ENCODE measurements at regions not wholly inside any gene's neighbourhood (a gene's known extent, or its start where the extent isn't known, plus 50 kb on each side); places are given as distances from the start of the nearest gene placed in this dataset.

- DNase-seq: no peak
Measured at GRCh38 chr5:66306844-66307315, 162.8 kb downstream of the SREK1 start.

DNA sequence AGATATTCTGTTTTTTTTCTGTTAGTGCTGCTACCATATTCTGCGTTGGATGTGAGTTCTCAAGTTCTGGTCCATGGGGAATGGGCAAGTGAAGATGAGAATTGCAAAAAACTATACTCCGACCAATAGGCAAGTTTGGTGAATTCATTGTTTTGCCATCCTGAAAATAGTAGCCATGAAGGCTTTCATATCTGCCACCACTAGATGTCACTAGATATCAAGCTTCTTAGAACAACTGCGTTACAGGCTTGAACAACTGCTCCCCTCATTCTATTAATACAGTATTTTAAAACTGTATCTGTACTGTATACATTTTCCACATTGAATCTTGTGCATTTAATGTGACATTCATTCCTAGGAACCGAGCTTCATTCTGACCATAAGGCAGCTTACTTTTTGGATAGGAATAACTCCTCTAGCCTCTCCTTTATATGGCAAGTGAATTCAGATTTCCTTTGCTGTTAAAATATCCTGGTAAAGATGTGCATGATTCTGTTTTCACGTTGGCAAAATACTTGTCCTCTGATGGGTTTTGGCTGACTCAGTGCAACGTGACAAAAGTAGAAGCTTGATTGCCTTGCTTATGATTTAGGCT lies 163.6 kb downstream of the SREK1 start:
- peak; percentile 3 for DNase-seq

DNA sequence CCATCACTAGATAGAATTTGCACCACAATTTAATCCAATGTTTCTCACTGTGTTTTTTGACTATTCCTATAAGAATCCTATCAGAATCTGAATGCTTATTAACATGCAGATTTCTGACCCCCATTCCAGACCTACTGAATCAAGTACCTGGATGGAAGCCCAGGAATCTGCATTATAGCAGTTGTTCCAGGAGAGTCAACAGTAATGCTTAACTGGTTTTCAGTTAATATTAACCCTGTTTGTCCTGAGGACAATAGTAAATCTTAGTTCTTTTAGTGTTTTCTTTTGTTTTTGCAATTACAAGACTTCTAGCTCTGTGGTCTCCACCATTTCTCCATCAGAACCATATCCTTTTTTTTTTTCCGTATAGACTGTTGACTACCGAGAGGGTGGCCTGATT lies 168.2 kb downstream of the SREK1 start:
- DNase-seq: no peak

- no peak for DNase-seq
Measured at GRCh38 chr5:66315784-66316183, 171.7 kb downstream of the SREK1 start.

DNA sequence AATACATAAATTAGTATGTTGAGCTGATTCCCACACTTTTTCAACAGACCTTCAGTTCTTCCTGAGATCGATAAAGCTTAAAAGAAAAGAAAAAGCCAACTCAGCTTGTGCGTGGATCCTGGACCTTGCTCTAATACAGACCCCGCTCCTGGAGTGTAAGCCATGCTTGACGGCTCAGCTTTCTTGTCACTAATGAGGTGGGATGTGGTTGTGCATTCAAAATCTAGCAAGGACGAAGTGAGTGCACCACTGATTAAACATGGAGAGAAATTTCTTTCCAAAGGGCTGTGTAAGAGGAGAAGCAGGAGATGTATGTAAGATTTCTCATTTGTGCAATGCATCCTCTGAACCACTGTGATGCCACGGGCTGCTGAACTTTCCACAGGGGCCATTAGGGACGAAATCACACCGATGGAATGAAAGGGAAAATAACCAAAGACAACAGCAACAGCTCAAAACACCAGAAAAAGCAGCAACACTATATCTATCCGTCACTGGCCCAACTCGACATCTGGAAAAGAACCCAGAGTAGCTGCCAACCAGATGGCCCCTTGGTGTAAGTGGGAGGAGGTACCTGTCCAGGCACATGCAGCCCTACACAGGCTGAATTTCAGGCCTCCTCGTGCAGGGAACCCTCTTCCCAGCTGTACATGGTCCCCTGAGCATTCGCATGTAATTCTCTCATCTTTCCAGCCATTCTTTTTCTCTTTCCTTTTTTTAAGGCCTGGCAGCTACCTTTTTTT lies 178.9 kb downstream of the SREK1 start:
- DNase-seq: no peak

- DNase-seq: no peak
Measured at GRCh38 chr5:66323529-66323895, 179.4 kb downstream of the SREK1 start.

- DNase-seq: peak; percentile 28
Measured at GRCh38 chr5:66324357-66324756, 180.3 kb downstream of the SREK1 start.

- no peak for DNase-seq
Measured at GRCh38 chr5:66326276-66326675, 182.2 kb downstream of the SREK1 start.

- DNase-seq: no peak
Measured at GRCh38 chr5:66327008-66327407, 182.9 kb downstream of the SREK1 start.

GRCh38 chr5:66329078-66329477 lies 185.0 kb downstream of the SREK1 start:
- no peak for DNase-seq

- DNase-seq: no peak
Measured at GRCh38 chr5:66333192-66333591, 189.1 kb downstream of the SREK1 start.

DNA sequence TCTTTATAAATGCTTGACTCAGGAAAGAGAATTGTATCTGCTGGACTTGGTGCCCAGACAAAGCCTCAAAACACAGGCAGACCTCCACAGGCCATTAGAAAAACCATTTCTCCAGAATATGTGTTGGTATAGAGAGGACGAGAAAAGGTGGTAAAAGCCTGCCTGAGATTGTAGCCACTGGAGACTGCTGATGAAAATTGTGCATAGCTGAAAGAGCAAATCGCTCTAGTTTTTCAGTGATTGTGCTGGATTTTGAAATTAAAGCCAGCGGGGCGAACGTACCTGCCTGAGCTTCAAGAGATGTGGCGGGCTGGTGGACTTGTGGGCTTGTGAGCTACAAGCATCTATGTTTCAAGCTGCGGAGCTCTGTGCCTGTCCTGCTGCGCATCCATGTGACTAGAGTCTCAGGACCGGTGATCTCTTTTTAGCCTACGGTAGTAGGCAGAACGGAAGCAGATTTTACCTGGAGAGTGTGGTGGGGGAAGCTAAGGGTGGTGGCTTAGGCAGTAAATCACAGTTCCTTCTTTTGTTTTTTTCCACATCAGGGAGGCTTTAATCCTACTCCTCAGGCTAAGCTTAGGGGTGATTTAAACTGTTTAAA lies 193.6 kb downstream of the SREK1 start:
- no peak for DNase-seq

DNA sequence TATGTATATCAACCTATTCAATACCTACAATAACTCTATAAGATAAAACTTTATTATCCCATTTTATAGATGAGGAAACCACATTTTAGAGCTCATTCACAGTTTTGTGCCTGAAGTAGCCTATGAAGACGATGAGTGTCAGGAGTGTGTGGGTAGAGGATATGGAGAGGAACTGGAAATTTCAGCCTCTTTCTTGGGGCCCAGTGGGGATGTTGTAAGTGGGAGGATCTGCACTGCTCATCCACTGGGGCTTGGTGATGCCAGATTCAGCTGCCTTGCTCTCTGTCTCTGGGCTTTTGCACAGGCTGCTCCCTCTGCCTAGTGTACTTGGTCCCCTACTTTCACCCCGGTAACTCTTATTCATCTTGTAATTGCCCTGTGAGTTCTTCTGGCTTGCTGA lies 194.7 kb downstream of the SREK1 start:
- DNase-seq: no peak

GRCh38 chr5:66339896-66340295 lies 195.8 kb downstream of the SREK1 start:
- DNase-seq: no peak

DNA sequence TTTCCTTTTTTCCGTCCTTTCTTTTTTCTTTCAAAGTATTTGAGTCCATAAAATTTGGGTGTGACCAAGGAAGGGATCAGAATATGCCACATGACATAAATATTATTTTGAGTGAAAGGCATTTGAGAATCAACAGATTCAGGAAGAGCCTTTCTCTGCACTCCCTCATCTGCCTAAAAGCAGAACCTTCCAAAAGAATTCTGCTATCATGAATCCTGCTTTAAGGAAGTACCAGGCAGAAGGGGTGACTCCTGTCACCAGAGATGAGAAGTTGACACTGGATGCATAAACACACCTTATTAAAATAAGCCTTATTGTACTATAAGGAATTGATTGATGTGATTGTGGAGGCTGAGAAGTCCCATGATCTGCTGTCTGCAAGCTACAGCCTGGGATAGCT lies 196.7 kb downstream of the SREK1 start:
- no peak for DNase-seq

DNA sequence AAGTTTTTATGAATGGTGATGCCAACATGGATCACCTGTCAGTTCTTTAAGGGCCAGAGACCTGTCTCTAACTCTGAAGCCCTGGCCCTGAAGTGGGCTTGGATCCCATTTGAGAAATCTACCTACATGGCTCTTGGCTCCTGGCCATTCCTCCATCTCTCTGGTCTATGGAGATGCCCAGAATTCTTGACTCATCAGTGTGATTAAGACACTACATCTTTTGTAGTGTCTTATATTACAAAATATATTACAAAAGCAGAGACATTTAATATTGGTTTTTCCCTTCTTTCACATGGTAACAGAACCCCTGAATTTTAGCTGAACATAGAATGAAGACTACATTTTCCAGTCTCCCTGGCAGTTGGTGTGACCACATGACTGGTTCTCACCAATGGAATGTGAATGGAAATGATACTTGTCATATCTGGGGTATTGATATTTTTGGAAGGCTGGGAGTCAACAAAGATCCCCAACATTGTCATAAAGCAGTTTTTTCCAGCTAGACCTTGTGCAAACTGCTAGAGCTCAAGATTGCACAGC lies 198.3 kb downstream of the SREK1 start:
- DNase-seq: no peak

DNA sequence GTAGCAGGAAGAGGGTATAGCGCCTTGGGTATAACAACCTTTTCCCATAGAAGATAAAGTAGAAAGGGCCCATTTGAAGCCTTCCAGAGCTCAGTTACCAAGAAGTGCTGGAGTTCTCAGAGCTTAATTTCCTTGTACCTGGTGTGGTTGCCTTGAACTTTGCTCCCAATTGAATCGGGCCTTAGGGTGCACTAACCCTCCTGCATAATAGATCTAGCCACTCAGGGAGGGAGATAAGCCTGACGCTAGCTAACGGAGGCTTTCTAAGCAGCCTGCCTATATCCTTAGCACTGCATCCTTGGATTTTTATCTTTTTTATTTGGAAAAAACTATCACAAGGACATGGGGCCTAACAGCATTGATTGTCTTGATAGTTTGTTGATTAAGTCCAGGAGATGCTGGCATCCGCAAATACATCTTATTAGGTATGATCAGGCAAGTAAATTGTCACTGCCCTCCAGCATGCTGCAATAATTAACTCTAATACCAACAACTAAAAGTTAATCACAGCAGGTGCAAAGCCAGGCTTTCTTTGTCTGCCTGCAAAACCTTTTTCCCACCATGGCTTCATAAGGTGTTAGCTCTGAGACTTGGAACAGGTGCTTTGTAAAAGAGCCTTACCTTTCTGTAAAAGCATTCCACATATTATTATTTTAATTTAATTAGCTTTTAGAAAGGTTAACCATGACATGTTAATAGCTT lies 199.4 kb downstream of the SREK1 start:
- DNase-seq: no peak

DNA sequence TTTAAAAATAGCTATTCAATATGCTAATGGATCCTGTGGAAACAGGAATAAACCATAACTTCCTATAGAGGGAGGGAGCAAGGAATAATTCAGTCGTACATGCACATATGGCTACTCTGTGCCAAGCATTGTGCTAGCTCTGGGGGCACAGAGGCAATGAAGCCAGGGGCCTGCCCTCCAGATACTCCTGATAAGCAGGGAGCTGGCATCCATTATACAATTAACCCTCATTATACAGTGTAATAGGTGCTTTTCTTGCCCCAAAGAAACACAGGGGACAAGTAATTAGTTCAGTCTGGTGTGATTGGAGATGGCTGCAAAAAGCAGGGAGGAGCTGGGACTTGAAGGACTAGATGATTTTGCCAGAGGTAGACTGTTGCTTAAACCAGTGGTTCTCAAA lies 200.4 kb downstream of the SREK1 start:
- no peak for DNase-seq

GRCh38 chr5:66345281-66345680 lies 201.2 kb downstream of the SREK1 start:
- no peak for DNase-seq

GRCh38 chr5:66346869-66347268 lies 202.8 kb downstream of the SREK1 start:
- DNase-seq: no peak

DNA sequence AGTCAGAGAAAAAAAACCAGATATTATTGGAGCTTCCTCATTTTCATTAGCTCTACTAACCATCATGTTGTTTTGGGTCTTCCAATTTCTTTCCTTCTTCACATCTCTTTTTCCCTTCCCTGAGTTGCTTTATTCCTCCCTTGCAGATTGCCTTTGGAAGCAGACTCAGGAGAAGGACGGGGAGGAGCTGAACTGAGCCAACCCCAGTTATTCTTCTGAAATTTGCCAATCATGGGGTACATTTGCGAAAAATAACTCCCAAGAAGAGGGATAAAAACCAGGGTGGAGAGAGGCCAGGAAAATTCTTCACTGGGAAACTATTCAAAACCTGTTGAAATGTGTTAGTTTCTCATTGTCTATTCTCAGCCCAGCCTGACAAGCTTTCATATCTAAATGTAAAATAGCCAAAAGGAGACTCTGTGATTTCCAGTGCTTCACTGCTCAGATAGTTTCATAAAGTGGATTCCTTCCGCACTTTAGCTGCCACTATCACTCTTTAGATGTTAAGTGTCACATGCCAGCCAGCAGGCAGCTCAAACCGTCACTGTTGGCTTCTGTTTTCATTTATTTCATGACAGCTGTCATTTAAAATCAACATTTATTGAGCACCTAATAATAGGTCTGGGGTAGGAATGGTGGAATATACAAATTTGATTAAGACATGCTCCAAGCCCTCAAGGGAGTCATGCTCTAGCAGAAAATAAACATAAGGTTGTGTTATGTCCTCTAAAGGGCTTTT lies 204.5 kb downstream of the SREK1 start:
- DNase-seq: no peak

- no peak for DNase-seq
Measured at GRCh38 chr5:66351813-66352212, 207.7 kb downstream of the SREK1 start.

DNA sequence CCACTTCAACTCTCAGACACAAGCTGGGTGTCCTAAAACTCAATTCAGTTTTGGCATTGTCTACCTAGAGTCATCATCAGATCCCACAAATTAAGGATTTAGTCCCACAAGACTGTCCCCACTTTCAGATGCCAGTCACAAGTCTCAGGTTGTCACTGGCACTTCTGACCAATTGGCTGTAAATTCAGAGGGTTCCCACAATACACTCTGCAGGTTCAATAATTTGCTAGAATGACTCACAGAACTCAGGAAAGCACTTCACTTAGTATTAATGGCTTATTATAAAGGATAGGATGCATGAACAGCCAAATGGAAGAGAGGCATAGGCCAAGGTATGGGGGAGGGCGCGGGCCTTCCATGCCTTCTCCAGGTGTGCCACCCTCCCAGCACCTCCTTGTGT lies 209.1 kb downstream of the SREK1 start:
- DNase-seq: no peak
